CD4-positive, alpha-beta T cell (primary cell): ENCODE measurements at regions not wholly inside any gene's neighbourhood (a gene's known extent, or its start where the extent isn't known, plus 50 kb on each side); places are given as distances from the start of the nearest gene placed in this dataset.

Experiments used
- ATAC-seq: fragments of 200-7000 bp; cut with Tn5 transposase; one replicate; pipeline ENCODE4 v1.10.0; 2022; ENCODE audit warnings: mild to moderate bottlenecking; ENCODE audit not compliant: poor library complexity
- CTCF ChIA-PET: fragments of 350-600 bp; sonication (Branson Sonifier 250); formaldehyde crosslinking; loops from one replicate; lab custom pipeline; 2021; ENCODE audit warnings: antibody characterized with exemption, inconsistent platforms; lab: Charles Lee
- POLR2A ChIA-PET: fragments of 350-600 bp; sonication (Branson Sonifier 250); formaldehyde crosslinking; loops from one replicate; lab custom pipeline; 2021; ENCODE audit warnings: antibody characterized with exemption, inconsistent platforms; lab: Charles Lee
- DNase-seq, 14 experiments: peaks; one replicate each; pipeline ENCODE4 v3.0.0-alpha.2; 2013 to 2020; ENCODE audit warnings: mixed read lengths in 2 of 14
- H3K27ac ChIP-seq, 2 donors: one replicate each; pipeline versions ENCODE4 v1.5.1 to v1.7.0; 2013; ENCODE audit warnings: low read length in 2 of 2, low read depth in 1 of 2, mild to moderate bottlenecking in 1 of 2
- H3K27me3 ChIP-seq, 2 experiments: 1 replicate in 1 of 2; 2 replicates in 1 of 2; pipeline versions ENCODE4 v1.6.1 to v1.7.0; 2013; ENCODE audit warnings: low read length in 2 of 2, control low read depth in 1 of 2, mild to moderate bottlenecking in 1 of 2, moderate library complexity in 1 of 2; ENCODE audit not compliant: insufficient read depth in 2 of 2, control insufficient read depth in 1 of 2
- H3K36me3 ChIP-seq: one replicate; pipeline ENCODE4 v1.6.1; 2013; ENCODE audit warnings: low read length, control low read depth; ENCODE audit not compliant: insufficient read depth
- H3K4me1 ChIP-seq: one replicate; pipeline ENCODE4 v1.6.1; 2013; ENCODE audit warnings: low read length, control low read depth; ENCODE audit not compliant: insufficient read depth
- H3K4me3 ChIP-seq: one replicate; pipeline ENCODE4 v1.5.1; 2013; ENCODE audit warnings: mild to moderate bottlenecking, low read length, moderate library complexity
- H3K9me3 ChIP-seq, 2 experiments: 1 replicate in 1 of 2; 2 replicates in 1 of 2; pipeline versions ENCODE4 v1.6.1 to v1.7.0; 2013; ENCODE audit warnings: low read length in 2 of 2, mild to moderate bottlenecking in 2 of 2, control low read depth in 1 of 2, moderate library complexity in 1 of 2; ENCODE audit not compliant: control insufficient read depth in 1 of 2, insufficient read depth in 1 of 2
- H3K27ac Mint-ChIP-seq: one replicate; pipeline ENCODE4 v1.8.0; 2020; ENCODE audit warnings: mixed read lengths
- H3K27me3 Mint-ChIP-seq: one replicate; pipeline ENCODE4 v1.8.0; 2021; ENCODE audit warnings: mixed read lengths
- H3K36me3 Mint-ChIP-seq: one replicate; pipeline ENCODE4 v1.8.0; 2021; ENCODE audit warnings: low read depth, mixed read lengths
- H3K4me1 Mint-ChIP-seq: one replicate; pipeline ENCODE4 v1.8.0; 2021; ENCODE audit warnings: low read depth, mixed read lengths
- H3K4me3 Mint-ChIP-seq: one replicate; pipeline ENCODE4 v1.8.0; 2020; ENCODE audit warnings: mild to moderate bottlenecking, mixed read lengths
- H3K9me3 Mint-ChIP-seq: one replicate; pipeline ENCODE4 v1.8.0; 2020; ENCODE audit warnings: mixed read lengths
- intact Hi-C, 2 experiments: fragments of 100-400 bp; cut with DNase I in 1 of 2; cut with micrococcal nuclease in 1 of 2; formaldehyde crosslinking; loops; one replicate each; pipeline versions ENCODE4 v1.15.1 to v1.9.0; 2023 to 2025; cut with DNase I, micrococcal nuclease
- TF ChIP-seq, protein P1 (sequence below): fragments of 200-600 bp; IDR thresholded peaks from one replicate; pipeline ENCODE4 v1.8.0; 2022; ENCODE audit warnings: antibody characterized with exemption, mild to moderate bottlenecking

DNA sequence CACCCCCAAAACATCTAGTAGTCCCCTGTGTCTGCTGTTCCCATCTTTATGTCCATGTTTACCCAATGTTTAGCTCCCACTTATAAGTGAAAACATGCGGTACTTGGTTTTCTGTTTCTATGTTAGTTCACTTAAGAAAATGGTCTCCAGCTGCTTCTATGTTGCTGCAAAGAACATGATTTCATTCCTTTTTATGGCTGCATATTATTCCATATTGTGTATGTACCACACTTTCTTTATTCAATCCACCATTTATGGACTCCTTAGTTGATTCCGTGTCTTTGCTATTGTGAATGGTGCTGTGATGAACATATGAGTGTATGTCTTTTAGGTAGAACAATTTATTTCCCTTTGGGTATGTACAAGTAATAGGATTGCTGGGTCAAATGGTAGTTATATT is 51.2 kb downstream of the GRK7 start:
- DNase-seq, result no peak
- H3K27ac ChIP-seq, result no peak overlapping the region
- no peaks in the 10 kb centered on the region for H3K36me3 Mint-ChIP-seq
- ChIA-PET POLR2A (interaction anchor here (1.0 kb wide), 1 partner anchor 61 kb away, joined by 3 read pairs; no protein-coding TSS in a partner anchor), CTCF (interaction anchor here (1.2 kb wide), 1 partner anchor 17 kb away, joined by 3 read pairs; no protein-coding TSS in a partner anchor)
- no peaks in the 10 kb centered on the region for H3K9me3 ChIP-seq
- TF ChIP-seq, protein P1, sequence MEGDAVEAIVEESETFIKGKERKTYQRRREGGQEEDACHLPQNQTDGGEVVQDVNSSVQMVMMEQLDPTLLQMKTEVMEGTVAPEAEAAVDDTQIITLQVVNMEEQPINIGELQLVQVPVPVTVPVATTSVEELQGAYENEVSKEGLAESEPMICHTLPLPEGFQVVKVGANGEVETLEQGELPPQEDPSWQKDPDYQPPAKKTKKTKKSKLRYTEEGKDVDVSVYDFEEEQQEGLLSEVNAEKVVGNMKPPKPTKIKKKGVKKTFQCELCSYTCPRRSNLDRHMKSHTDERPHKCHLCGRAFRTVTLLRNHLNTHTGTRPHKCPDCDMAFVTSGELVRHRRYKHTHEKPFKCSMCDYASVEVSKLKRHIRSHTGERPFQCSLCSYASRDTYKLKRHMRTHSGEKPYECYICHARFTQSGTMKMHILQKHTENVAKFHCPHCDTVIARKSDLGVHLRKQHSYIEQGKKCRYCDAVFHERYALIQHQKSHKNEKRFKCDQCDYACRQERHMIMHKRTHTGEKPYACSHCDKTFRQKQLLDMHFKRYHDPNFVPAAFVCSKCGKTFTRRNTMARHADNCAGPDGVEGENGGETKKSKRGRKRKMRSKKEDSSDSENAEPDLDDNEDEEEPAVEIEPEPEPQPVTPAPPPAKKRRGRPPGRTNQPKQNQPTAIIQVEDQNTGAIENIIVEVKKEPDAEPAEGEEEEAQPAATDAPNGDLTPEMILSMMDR, result no peak
- H3K27me3 Mint-ChIP-seq, result peaks cover 4% of the 10 kb centered on the region
- H3K4me1 ChIP-seq, result no peaks in the 10 kb centered on the region
- H3K27me3 ChIP-seq, result peaks cover 0 to 10% of the 10 kb centered on the region in 2 experiments
- H3K9me3 Mint-ChIP-seq, result peaks cover 10% of the 10 kb centered on the region
- H3K36me3 ChIP-seq, result no peaks in the 10 kb centered on the region
- H3K4me3 ChIP-seq, result no peak overlapping the region
- no peaks in the 10 kb centered on the region for H3K4me1 Mint-ChIP-seq
- no peak overlapping the region for H3K4me3 Mint-ChIP-seq
- intact Hi-C loops, result no loop called here
- no peak overlapping the region for H3K27ac Mint-ChIP-seq
- no peak for ATAC-seq

DNA sequence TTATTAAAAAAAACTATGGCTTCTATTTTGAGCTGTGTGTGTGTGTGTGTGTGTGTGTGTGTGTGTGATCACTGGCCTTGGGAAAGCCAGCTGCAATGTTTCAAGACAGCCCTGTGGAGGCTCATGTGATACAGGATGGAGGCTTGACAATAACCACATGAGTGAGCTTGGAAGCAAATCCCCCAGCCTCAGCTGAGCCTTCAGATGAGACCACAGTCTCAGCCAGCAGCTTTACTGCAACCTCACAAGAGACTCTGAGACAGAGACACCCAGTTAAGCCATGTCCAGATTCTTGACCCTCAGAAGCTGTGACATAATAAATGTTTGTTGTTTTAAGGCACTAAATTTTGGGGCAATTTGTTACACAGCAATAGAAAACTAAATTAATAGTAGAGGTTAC is 52.5 kb downstream of the GRK7 start:
- no peak for ATAC-seq
- no peak overlapping the region for H3K27ac ChIP-seq
- no peaks in the 10 kb centered on the region for H3K36me3 ChIP-seq
- H3K27me3 ChIP-seq, result peaks cover 0 to 10% of the 10 kb centered on the region in 2 experiments
- intact Hi-C loops, result no loop called here
- H3K27ac Mint-ChIP-seq, result no peak overlapping the region
- no peak for DNase-seq
- H3K9me3 Mint-ChIP-seq, result peaks cover 10% of the 10 kb centered on the region
- ChIA-PET CTCF (no interaction called here), POLR2A (no interaction called here)
- H3K36me3 Mint-ChIP-seq, result no peaks in the 10 kb centered on the region
- no peaks in the 10 kb centered on the region for H3K9me3 ChIP-seq
- H3K4me3 Mint-ChIP-seq, result no peak overlapping the region
- TF ChIP-seq, protein P1, result no peak
- no peak overlapping the region for H3K4me3 ChIP-seq
- H3K27me3 Mint-ChIP-seq, result peaks cover 4% of the 10 kb centered on the region
- H3K4me1 ChIP-seq, result no peaks in the 10 kb centered on the region
- H3K4me1 Mint-ChIP-seq, result no peaks in the 10 kb centered on the region

DNA sequence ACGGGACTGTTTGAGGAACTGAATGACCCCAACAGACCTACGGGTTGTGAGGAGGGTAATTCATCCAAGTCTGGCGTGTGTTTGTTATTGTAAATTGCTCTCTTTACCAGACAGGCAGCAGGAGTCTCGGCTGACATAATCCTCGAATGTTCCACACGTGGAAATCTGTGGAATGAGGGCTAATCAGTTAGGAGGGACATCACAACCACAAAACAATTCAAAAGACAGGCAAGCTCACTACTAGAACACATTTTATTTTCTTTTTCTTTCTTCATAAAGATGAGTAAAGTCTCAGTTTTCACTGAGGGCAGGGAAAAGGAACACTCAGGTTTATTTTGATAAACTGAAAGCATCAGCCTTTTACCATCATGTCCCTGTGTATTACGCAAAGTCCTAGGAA is 53.8 kb downstream of the GRK7 start:
- Histone ChIP-seq H3K4me3 (no peak overlapping the region), H3K9me3 (no peaks in the 10 kb centered on the region), H3K27me3 (peaks cover 0 to 10% of the 10 kb centered on the region in 2 experiments), H3K27ac (no peak overlapping the region), H3K36me3 (no peaks in the 10 kb centered on the region), H3K4me1 (no peaks in the 10 kb centered on the region)
- ATAC-seq, result no peak
- Mint-ChIP-seq H3K36me3 (no peaks in the 10 kb centered on the region), H3K4me1 (no peaks in the 10 kb centered on the region), H3K27ac (no peak overlapping the region), H3K4me3 (no peak overlapping the region), H3K9me3 (peaks cover 10% of the 10 kb centered on the region), H3K27me3 (peaks cover 4% of the 10 kb centered on the region)
- ChIA-PET CTCF (no interaction called here), POLR2A (no interaction called here)
- intact Hi-C loops, result no loop called here
- TF ChIP-seq, protein P1, result no peak
- DNase-seq, result no peak
